Vagina (tissue), 2 donors: ENCODE measurements at regions not wholly inside any gene's neighbourhood (a gene's known extent, or its start where the extent isn't known, plus 50 kb on each side); places are given as distances from the start of the nearest gene placed in this dataset.
"Not testable (repeated sequence)": the region's sequence is repeated elsewhere in the genome, so short reads cannot be mapped to it uniquely, and the experiment has no call there.

ENCODE experiments used
- DNase-seq, 2 donors: peaks; one replicate each; pipeline ENCODE4 v3.0.0-alpha.2; 2017; ENCODE audit errors: extremely low spot score in 2 of 2
- H3K27ac ChIP-seq: fragments of 200-600 bp; sonication (generic); one replicate; pipeline ENCODE4 v1.5.1; 2019
- H3K27me3 ChIP-seq: fragments of 200-600 bp; sonication (generic); one replicate; pipeline ENCODE4 v1.5.1; 2019
- H3K36me3 ChIP-seq, 2 donors: fragments of 200-600 bp; sonication (generic); one replicate each; pipeline ENCODE4 v1.5.1; 2017 to 2019
- H3K4me1 ChIP-seq: fragments of 200-600 bp; sonication (generic); one replicate; pipeline ENCODE4 v1.5.1; 2019
- H3K4me3 ChIP-seq, 2 donors: fragments of 200-600 bp; sonication (generic); 1 replicate in 1 of 2; 2 replicates in 1 of 2; pipeline ENCODE4 v1.5.1; 2016 to 2019
- H3K9me3 ChIP-seq: fragments of 200-600 bp; sonication (generic); one replicate; pipeline ENCODE4 v1.5.1; 2019
- POLR2A ChIP-seq, 2 donors: fragments of 450-650 bp; IDR thresholded peaks; one replicate each; pipeline ENCODE4 v1.6.1; 2017; ENCODE audit warnings: antibody characterized with exemption in 2 of 2, mild to moderate bottlenecking in 2 of 2, moderate library complexity in 2 of 2
- POLR2AphosphoS5 ChIP-seq, 2 donors: sonication (generic); formaldehyde crosslinking; IDR thresholded peaks; one replicate each; pipeline ENCODE4 v1.9.0; 2017; ENCODE audit warnings: antibody characterized with exemption in 2 of 2, mild to moderate bottlenecking in 2 of 2, low read depth in 1 of 2; ENCODE audit not compliant: insufficient read depth in 1 of 2
- intact Hi-C: fragments of 100-400 bp; cut with DNase I; formaldehyde crosslinking; loops from one replicate; pipeline ENCODE4 v1.15.1; 2023
- TF ChIP-seq, protein P1 (sequence below), 3 experiments: fragments of 450-650 bp in 2 of 3; fragments of 200-600 bp in 1 of 3; sonication (generic) in 1 of 3; IDR thresholded peaks; one replicate each; pipeline ENCODE4 v1.5.1; 2017 to 2019; ENCODE audit warnings: antibody characterized with exemption in 3 of 3, mild to moderate bottlenecking in 2 of 3, moderate library complexity in 2 of 3

DNA sequence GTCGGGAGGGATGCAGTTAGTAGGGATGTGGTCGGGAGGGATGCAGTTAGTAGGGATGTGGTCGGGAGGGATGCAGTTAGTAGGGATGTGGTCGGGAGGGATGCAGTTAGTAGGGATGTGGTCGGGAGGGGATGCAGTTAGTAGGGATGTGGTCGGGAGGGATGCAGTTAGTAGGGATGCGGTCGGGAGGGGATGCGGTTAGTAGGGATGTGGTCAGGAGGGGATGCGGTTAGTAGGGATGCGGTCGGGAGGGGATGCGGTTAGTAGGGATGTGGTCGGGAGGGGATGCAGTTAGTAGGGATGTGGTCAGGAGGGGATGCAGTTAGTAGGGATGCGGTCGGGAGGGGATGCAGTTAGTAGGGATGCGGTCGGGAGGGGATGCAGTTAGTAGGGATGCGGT, 96.2 kb downstream of the BDH1 start:
- H3K36me3 ChIP-seq, H3K4me3 ChIP-seq, H3K27me3 ChIP-seq, intact Hi-C loops, H3K9me3 ChIP-seq, H3K27ac ChIP-seq, DNase-seq: not testable (repeated sequence)
- peaks cover 13% of the 10 kb centered on the region for H3K4me1 ChIP-seq

DNA sequence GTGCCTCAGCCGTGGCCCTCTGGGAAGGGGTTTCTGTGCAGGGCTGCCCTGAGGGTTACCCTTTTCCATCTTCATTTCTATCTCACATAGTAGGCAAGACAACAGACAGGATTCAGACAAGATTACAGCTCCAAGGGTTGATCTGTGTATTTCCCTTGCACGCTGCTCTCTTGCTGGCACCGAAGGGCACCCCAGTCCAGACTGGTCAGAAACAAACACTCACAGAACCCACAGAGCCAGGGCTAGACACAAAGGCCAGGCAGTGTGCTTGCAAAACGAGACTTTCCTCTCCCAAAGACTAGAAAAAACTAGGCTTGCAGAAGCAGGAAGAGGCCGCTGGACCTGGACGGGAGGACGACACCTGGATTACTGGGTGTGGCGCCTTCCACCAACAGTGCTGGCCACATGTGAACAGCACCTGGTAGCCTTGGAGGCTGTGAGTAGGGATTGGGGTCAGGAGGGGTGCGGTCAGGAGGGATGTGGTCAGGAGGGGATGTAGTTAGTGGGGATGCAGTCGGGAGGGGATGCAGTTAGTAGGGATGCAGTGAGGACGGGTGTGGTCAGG, 96.8 kb downstream of the BDH1 start:
- peaks cover 13% of the 10 kb centered on the region for H3K4me1 ChIP-seq
- no peak for TF ChIP-seq POLR2A (IDR thresholded peaks at IDR 0.05)
- TF ChIP-seq, protein P1, sequence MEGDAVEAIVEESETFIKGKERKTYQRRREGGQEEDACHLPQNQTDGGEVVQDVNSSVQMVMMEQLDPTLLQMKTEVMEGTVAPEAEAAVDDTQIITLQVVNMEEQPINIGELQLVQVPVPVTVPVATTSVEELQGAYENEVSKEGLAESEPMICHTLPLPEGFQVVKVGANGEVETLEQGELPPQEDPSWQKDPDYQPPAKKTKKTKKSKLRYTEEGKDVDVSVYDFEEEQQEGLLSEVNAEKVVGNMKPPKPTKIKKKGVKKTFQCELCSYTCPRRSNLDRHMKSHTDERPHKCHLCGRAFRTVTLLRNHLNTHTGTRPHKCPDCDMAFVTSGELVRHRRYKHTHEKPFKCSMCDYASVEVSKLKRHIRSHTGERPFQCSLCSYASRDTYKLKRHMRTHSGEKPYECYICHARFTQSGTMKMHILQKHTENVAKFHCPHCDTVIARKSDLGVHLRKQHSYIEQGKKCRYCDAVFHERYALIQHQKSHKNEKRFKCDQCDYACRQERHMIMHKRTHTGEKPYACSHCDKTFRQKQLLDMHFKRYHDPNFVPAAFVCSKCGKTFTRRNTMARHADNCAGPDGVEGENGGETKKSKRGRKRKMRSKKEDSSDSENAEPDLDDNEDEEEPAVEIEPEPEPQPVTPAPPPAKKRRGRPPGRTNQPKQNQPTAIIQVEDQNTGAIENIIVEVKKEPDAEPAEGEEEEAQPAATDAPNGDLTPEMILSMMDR (IDR thresholded peaks at IDR 0.05): no peak
- H3K27ac ChIP-seq: no peak overlapping the region
- intact Hi-C loops: no loop called here
- H3K4me3 ChIP-seq: no peak overlapping the region
- no peaks in the 10 kb centered on the region for H3K27me3 ChIP-seq
- no peak for DNase-seq
- no peaks in the 10 kb centered on the region for H3K36me3 ChIP-seq
- no peaks in the 10 kb centered on the region for H3K9me3 ChIP-seq

DNA sequence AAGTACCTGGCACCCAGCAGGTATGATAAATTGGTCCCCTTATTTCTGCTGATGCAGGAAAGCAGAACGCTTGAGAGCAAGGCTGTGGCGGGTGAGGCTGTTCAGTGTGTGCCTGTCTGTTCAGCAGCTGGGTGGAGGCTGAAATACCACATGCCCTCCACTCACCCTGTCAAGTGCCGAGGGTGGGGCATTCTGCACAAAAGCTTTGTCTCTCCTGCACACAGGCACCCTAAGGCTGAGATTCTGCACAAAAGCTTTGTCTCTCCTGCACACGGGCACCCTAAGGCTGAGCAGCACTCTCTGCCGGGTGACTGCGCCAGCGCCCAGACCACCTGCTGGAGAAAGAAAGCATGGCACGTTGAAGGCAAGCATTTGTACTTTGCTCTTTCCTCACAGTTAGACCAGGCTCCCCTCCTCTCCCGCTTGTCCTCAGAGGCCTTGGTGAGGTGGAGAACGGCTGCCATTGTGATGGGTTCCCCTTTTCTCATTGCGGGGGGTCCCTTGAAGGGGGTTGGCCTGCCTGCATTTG, 97.5 kb downstream of the BDH1 start:
- peaks cover 13% of the 10 kb centered on the region for H3K4me1 ChIP-seq
- H3K9me3 ChIP-seq: no peaks in the 10 kb centered on the region
- no peak overlapping the region for H3K4me3 ChIP-seq
- intact Hi-C loops: no loop called here
- no peaks in the 10 kb centered on the region for H3K27me3 ChIP-seq
- DNase-seq: no peak
- TF ChIP-seq POLR2AphosphoS5 (IDR thresholded peaks at IDR 0.05; ENCODE audit: insufficient read depth in 1 of 2, low read depth in 1 of 2): no peak
- TF ChIP-seq, protein P1 (IDR thresholded peaks at IDR 0.05): no peak
- no peak for TF ChIP-seq POLR2A (IDR thresholded peaks at IDR 0.05)
- no peak overlapping the region for H3K27ac ChIP-seq
- no peaks in the 10 kb centered on the region for H3K36me3 ChIP-seq

DNA sequence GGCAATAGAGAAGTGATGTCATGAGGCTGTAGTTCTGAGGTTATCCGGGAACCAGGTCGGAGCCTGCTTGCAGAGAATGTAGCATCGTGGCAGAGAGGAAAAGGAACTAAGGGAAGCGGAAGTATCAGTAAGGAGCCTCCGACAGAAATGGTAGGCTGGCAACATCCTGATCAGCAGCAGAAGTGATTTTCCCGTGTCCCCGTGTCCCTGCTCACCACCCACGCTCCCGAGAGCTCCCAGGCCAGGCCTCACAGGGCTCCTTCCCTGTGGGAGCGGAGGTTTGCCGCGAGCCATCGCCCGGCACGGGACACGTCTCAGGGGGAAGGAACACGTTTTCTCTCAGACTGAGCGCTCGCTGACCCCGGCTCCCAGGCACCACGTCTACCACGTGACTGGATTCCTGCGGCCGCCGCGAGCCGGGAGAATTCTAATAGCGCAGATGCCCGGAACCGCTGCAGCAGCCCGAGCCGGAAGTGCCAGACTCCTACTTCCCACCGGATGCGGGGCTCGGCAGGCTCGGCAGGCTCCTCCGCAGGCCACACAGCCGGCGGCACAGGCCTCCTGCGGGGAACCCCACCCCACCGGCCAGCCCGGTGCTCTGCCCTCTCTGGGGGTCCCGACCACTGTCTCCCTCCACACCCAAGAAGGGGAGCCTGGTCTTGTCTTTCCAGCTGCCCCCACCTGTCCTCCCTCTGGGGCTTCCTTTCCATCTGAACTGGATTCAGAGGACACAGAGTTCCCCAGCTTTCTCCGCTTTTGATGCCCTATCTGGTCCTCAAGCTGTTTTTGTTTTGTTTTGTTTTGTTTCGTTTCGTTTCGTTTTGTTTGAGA, 99.3 kb downstream of the BDH1 start:
- H3K36me3 ChIP-seq: no peaks in the 10 kb centered on the region
- H3K4me1 ChIP-seq: peaks cover 13% of the 10 kb centered on the region
- TF ChIP-seq POLR2AphosphoS5 (IDR thresholded peaks at IDR 0.05; ENCODE audit: insufficient read depth in 1 of 2, low read depth in 1 of 2): peak; percentile 67 to 82
- TF ChIP-seq POLR2A (IDR thresholded peaks at IDR 0.05): no peak
- no peaks in the 10 kb centered on the region for H3K27me3 ChIP-seq
- H3K27ac ChIP-seq: peak overlapping the region; percentile 71
- no peaks in the 10 kb centered on the region for H3K9me3 ChIP-seq
- H3K4me3 ChIP-seq: peak overlapping the region; percentile 45 to 56
- intact Hi-C loops: no loop called here
- no peak for DNase-seq

DNA sequence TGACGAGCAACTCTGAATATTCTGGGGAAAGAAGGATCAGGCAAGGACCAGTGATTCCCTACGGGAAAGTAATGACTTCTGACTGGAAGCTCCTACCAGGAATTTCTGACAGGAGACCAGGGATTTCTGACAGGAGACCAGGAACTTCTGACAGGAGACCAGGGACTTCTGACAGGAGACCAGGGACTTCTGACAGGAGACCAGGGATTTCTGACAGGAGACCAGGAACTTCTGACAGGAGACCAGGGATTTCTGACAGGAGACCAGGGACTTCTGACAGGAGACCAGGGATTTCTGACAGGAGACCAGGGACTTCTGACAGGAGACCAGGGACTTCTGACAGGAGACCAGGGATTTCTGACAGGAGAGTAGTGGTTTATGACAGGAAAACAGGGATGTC, 100.9 kb downstream of the BDH1 start:
- H3K27ac ChIP-seq, H3K4me3 ChIP-seq, intact Hi-C loops, H3K27me3 ChIP-seq, H3K36me3 ChIP-seq, DNase-seq, H3K9me3 ChIP-seq: not testable (repeated sequence)
- H3K4me1 ChIP-seq: peaks cover 13% of the 10 kb centered on the region

DNA sequence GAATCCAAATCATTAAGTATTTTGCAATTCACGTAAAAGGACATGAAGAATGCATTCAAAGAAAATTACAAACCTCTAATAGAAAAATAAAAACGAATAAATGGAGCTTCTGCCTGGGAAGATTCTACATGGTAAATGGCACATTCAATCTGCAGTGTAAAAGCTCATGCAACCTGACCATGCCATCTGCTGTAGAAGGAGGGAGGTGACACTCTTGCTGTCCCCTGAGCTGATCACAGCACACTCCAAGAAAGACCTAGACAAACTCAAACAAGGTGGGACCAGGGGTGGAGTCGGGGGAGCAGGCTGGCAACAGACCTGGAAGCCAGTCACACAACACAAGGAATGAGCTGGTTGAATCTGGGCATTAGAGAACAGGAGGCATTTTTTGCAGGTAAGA, 101.8 kb downstream of the BDH1 start:
- Histone ChIP-seq H3K27ac (no peak overlapping the region), H3K4me1 (peaks cover 13% of the 10 kb centered on the region), H3K27me3 (no peaks in the 10 kb centered on the region), H3K9me3 (no peaks in the 10 kb centered on the region), H3K36me3 (no peaks in the 10 kb centered on the region), H3K4me3 (no peak overlapping the region)
- TF ChIP-seq, protein P1 (IDR thresholded peaks at IDR 0.05): no peak
- TF ChIP-seq POLR2A (IDR thresholded peaks at IDR 0.05): no peak
- no peak for TF ChIP-seq POLR2AphosphoS5 (IDR thresholded peaks at IDR 0.05; ENCODE audit: insufficient read depth in 1 of 2, low read depth in 1 of 2)
- DNase-seq: no peak
- intact Hi-C loops: no loop called here
